Hypothalamus (tissue), 51 donors: ENCODE measurements at regions not wholly inside any gene's neighbourhood (a gene's known extent, or its start where the extent isn't known, plus 50 kb on each side); places are given as distances from the start of the nearest gene placed in this dataset.
"Not testable (repeated sequence)": the region's sequence is repeated elsewhere in the genome, so short reads cannot be mapped to it uniquely, and the experiment has no call there.

ENCODE experiments used
- DNase-seq, 51 donors: peaks; one replicate each; lab custom pipeline; 2025; lab: John Stamatoyannopoulos, UW

DNA sequence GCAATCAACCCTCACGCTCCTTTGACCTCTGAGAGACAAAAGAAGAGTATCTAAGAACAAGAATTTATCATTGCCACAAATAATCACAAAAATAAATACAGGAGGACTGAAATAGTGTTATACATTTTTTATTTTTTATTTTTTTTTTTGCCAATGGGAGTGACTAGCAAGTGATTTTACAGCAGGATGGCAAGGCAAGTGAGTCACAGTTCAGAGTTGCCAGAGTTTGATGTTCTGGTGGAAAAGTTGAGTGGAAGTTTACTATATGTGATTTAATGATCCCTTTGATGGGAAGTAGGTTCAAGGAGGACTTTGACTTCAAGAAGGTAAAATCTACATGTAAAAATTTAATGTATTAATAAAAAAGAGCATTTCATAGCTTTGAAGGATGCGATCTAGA is 2691.4 kb downstream of the PCDH9 start:
- no peak for DNase-seq

DNA sequence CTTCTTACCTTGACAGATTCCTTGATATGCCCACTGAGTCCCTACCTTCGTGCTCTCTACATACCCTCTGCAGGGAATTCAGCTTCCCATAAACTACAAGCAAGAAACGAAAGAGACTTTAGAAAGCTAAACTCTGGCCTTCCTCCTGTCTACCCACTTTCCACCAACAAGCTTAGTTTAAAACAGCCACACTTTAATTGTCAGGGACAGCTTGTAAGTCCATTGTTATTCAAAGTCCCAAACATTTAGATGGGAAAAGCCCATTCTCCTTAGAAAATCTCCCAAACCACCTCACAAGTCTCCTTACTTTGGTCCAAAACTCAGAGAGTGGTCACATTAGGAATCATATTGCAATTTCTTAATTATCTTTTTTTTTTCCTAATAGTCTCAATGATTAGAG is 2695.8 kb downstream of the PCDH9 start:
- DNase-seq = no peak

DNA sequence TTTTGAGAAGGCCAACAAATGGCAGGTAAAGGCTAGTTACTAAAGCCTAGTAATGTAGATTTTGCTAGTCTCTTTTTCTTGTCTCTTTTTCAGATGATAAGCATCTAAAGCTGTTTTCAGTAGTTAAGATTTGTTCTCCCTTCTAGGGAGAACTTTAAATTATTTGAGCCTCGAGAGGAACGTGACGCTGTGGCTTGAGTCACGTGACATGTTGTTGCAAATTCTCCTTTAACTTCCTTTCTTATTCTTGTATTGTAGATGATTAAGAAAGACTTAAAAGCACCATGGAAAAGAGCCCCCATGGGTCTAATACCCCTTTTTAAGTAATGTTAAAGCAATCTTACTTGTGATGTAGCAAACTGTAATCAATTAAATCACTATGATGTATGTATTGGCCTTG is 2698.7 kb downstream of the PCDH9 start:
- no peak for DNase-seq

DNA sequence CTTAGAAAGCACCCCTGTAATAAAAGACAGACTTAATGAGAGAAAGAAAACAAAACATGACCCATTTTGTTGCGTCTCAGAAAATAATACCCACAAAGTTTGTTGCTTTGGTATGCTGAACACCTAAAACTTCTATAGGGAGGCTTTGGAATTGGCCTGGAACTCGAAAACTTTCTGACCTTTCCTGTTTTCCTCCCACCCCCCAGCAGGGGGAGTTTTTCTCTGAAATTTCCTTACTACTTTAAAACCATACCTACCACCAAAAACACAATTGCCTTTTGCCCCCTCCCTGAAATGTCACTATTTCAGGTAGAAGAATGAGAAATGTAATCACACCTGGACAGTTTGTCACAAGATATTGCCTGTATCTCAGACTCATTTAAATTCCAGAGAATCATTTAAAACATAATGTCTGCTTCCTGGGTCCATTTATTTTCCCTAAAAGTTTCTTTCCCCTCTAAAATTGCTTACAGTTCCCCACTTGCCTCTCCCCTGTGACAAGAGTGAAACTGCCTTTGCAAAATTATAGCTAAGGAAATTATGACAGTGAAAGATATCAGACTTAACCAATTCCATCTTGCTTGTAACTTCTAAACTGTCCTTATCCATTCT is 2700.2 kb downstream of the PCDH9 start:
- no peak for DNase-seq

DNA sequence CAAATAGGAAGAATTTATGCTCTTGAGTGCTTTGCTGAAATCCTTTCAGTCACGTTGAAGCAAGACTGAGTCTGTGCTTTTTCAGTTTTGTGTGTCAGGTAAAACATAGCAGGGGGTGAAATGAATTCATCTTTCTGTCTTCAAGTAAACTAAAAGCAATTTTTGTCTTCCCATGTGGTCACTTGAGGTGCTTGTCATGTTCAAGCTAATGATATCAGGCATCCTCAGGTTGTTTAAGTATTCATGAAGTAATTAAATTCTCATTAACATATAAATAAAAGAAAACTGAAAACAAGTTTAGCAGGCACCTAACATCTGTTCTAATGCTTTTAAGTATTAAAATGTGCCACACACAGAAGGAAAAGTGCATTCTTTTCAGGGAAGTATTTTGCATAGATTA is 2701.3 kb downstream of the PCDH9 start:
- DNase-seq = peak in 1 of 51 donors; percentile 1

DNA sequence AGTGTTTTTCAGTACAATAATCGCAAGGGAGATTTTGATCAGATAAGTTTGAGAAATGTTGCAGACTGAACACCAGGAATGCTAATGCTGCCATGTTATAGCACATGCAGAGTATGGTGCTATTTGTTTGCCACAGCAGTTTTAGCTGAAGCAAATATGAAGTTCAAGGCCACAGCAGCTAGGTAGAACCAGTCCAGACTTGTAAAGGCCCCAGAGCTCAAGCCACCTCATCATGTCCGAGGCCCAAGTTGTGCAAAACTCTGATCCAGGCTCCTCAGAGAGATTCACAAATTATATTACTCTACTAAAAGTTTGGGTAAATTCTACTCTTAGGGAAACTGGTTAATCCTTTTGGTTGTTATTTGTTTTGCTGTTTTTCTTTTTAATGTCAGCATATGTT is 2702.6 kb downstream of the PCDH9 start:
- DNase-seq = no peak

DNA sequence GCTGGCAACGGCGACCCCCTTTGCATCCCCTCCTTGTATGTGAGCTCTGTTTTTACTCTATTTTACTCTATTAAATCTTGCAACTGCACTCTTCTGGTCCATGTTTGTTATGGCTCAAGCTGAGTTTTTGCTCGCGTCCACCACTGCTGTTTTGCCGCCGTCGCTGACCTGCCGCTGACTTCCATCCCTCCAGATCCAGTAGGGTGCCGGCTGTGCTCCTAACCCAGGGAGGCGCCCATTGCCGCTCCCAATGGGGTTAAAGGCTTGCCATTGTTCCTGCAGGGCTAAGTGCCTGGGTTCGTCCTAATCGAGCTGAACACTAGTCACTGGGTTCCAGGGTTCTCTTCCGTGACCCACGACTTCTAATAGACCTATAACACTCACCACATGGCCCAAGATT is 2704.4 kb downstream of the PCDH9 start:
- DNase-seq = no peak

DNA sequence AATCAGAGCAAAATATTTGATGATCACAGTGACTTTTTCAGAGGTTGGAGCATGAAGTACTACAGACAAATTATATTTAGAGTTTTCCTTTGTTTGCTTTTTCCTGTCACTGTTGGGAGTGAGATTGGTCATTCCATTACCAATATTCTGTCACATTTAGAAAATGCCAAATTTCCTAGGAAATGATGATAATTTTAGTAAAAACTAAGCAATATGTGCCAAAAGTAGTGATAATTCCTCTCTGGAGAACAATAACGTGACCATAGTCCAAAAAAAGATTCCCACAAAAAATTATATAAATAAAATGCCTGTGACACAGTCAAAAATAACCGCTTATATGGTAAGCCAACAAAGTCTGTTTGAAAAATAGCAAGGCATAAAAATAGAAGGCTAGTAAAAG is 2719.4 kb downstream of the PCDH9 start:
- no peak for DNase-seq

DNA sequence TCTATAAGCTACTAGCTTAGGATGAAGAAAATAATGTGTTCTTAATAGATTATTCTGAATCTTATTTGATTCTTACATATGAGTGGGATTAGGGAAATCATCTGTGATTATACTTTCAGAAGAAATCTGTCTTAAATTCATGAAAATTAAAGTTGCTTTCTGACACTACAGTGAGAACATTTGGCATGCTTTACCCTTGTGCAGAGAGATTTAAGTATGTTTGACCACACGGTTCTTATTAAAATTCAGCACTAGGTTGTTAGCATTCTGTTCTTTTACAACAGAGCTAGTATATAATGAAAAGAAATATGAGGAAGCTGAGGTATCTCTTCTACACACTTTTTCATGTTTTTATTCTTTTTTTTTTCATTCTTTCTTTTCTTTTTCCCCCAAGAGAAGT is 2723.9 kb downstream of the PCDH9 start:
- DNase-seq = no peak

DNA sequence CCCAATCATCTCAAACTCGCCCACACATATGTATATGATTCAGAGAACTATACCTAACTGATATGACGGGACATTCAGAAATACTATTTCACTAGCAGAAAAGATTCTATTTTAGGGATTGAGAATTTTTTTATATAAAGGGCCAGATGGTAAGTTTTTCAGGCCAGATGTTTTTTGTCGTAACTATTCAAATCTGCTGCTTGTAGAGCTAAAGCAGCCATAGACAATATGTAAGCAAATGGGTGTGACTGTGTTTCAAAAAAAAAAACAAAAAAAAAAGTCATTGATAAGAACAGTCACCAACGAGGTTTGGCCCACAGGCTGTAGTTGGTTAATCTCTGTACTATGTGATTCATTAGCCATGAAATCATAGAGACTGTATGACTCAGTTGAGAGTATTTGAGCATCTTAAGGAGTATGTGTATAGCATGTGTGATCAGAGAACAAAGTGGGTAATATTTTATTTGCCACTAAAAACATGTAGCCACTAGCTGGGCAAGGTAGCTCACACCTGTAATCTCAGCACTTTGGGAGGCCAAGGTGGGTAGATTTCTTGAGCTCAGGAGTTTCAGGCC is 2724.7 kb downstream of the PCDH9 start:
- no peak for DNase-seq

DNA sequence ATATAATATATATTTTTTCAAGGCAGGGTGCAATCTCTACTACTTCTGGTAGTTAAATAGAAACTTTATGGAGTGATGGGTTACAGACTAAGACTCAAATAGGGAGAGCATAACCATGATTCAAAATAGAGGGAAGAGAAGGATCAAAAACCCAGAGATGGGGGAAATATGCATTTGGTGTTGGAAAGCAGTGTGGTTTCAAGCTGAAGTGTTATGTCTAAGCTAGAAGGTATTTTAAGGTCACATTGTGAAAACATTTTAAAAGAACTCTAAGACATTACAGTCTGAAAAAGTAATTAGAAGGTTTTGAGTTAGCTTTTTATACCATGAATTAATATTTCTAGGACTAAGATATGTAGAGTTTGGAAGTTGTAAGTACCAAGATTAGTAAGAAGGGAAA is 2741.4 kb downstream of the PCDH9 start:
- DNase-seq = no peak

DNA sequence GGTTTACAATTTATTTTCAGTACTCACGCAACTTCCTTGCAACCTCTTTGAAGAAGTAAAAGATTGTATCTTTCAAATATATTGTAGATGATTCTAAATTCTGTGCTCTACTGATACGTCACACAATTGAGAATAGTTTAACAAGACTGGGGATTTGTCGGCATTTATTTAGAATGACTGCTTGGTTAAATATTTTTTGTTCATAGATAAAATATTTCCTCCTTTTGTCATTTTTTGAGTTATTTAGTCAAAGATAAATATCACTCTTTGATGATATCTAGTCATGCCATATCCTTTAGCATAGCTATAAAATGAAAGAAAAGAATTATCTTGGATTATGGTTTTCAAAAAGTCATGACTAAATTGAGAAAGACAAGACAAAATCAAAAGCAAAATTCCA is 2747.8 kb downstream of the PCDH9 start:
- no peak for DNase-seq

DNA sequence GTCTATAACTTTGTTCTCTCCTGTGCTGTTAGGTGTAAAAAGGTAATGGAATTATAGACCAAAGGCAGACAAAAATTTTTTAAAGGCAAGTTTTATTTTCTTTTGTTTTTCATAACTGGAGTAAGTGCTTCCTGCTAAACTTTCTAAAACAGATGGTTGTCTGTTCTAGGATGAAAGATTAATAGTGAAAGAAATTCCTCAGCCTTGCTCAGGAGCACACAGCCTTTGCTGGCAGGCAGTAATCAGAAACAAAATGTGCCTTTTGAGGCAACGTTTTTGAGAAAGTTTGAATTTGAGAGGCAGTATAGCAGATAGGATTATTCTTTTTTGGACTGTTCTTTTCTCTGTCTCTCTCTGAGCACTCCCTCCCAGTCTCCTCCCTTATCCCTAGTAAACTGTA is 2749.5 kb downstream of the PCDH9 start:
- no peak for DNase-seq

DNA sequence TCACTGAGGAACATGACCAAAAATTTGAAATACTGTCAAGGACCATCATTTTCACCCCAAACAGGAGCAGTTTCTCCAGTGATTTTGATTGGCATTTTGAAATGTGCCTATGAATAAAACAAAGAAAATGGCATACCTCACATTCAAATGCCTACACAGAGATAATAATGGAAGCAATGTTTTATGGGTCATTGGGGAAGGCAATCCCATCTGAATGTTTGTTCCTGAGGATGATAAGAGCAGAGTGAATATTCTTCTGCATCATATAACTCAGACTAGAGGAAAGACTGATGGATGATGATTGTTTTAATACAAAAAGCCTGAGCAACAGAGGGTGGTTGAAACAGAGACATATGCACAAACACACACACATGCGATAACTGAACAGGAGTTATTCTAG is 2749.9 kb downstream of the PCDH9 start:
- DNase-seq = no peak

DNA sequence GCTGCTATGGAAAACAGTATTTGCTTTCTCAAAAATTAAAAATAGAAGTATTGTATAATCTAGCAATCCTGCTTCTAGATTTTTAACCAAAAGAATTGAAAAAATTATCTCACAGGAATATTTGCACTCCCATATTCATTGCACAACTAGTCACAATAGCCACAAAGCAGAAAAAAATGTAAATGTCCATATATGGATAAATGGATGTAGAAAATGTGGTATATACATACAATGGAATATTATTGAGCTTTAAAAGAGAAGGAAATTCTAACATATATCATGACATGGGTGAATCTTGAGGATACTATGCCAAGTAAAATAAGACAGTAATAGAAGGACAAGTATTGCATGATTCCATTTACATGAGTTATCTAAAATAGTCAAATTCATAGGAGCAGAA is 2753.0 kb downstream of the PCDH9 start:
- no peak for DNase-seq

DNA sequence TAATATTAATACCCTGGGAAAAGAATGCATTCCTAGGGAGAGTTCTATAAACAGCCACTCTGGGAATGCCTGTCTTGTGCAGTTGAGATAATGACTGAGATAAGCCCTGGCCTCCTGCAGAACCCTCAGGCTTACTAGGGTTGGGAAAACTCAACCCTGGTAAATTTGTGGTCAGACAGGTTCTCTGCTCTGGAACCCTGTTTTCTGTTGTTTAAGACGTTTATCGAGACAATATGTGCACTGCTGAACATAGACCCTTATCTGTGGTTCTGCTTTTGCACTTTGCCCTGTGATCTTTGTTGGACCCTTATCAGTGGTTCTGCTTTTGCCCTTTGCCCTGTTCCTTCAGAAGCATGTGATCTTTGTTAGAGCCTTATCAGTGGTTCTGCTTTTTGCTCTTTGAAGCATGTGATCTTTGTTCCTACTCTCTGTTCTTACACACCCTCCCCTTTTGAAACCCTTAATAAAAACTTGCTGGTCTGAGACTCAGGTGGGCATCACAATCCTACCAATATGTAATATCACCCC is 2754.0 kb downstream of the PCDH9 start:
- not testable (repeated sequence) for DNase-seq

DNA sequence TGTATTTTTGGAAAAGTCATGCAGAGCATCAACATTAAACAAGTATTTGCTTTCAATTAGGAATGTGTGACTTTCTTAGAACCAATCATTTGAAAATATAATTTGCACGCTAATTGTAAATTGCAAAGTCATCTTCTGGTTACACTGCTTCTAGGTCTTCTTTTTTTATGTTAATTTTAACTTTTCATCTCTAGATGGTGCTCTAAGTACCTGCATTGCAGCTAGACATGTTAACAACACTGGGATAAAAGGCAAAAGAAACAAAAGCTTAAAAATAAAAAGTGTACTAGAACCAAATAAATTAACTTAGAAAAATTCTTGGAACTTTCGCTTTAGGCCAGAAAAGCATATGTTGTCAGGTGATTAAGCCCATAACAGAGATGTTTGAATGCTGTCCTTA is 2758.2 kb downstream of the PCDH9 start:
- DNase-seq = peak in 1 of 51 donors; percentile 11

DNA sequence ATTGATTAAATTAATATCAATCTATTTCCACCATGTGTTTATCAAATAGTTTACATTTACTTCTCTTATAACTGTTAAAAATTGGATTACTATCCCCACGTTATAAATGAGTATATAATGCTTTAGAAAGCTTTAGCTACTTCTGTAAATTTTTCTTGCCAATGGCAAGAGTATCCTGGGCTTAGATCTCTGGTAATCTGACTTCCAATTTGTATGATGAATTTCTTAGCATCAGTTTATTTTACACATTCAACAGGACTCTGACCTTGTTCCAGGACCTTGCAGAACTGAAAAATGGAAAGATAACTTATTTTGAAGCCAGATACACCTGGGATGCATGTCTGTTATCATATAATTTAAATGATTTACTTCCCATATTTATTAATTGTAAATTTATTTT is 2759.4 kb downstream of the PCDH9 start:
- DNase-seq = no peak

DNA sequence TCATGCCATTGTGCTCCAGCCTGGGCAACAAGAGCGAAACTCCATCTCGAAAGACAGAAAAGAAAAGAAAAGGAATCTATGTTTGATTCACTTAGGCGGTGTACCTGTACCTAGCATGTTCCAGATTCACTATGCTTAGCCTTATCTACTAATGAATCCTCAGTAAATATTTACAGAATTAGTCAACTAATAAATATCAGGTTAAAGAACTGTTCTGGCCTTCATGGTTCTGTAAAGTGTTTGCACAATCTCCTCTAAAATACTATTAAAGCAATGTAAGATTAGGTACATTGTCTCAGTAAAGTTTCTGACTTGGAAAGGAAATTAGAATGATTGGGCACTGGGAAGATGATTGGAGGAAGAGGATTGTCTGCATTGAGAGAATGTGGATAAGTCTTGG is 2770.4 kb downstream of the PCDH9 start:
- no peak for DNase-seq

DNA sequence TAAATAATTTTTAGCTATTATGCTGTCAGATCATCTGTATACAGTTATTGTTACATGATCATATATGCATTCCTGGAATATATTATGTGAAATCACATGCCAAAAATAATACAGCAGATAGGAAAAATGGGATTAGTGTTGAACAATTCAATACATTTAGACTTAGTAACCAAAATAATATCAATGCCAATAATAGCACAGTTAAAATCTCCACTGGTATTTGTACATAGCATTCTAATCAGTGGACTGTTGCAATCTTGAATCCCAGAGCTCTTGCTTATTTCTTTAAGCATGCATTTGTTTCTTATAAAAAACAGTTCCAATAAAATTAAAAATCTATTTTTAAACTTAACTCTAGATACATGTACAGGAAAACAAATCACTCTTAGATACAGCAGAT is 2772.2 kb downstream of the PCDH9 start:
- no peak for DNase-seq

DNA sequence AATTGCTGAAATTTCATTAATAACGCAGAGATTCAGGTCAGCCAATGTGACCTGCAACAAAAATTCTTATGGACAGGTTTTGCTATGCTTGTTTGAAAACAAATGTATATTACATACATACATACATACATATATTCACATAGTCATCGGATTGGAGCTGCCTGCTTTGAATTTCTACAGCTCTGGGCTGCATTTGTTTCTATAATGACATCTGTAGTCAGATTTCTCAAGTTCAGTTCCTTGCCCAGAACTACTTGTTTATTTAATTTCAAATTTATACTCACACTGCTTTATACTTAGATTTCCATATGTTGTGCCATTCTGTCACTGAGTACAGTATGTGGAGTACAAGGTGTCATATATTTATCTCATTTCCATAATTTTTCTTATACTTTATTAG is 2775.0 kb downstream of the PCDH9 start:
- no peak for DNase-seq

DNA sequence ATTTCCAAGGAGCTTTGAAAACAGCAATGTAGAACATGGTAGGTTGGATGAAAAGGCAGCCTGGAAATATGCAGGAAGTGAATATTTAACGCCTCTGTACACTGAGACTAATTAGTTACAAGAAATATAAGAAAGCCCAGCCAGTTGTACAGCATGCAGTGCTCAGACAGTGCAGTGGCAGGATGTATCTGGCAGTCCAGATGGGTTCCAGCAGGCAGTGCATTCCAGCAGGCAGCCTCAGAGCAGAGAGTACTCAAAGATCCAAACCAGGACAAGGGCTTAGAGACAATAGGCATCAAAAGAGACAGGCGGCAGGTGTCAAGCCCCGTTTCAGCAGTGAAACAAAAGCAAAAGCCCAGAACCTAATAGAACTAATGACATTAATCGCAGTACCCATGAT is 2776.3 kb downstream of the PCDH9 start:
- no peak for DNase-seq

DNA sequence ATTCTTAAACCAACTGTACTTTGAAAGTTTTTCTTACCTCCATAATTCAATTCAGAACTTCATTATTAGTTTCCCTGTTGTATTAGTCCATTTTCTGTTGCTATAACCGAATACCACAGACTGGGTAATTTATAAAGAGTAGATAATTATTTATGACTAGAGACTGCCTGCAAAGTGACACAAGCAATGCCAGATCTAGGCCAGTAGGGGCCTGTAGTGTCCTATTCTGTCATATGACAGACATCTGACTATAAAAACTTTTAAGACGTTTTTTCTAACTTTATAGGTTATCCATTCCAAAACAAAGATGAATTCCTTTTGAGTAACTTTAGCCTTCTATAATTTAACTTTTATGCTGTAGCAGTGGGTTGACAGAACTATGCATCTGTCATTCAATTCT is 2783.8 kb downstream of the PCDH9 start:
- no peak for DNase-seq
